ENCODE measurements at regions not wholly inside any gene's neighbourhood (a gene's known extent, or its start where the extent isn't known, plus 50 kb on each side); places are given as distances from the start of the nearest gene placed in this dataset.

- Histone ChIP-seq H3K36me3 (ENCODE audit: insufficient read depth, low read length) (no peaks in the 10 kb centered on the region), H3K9me3 (ENCODE audit: low read depth, low read length) (no peaks in the 10 kb centered on the region), H3K4me2 (ENCODE audit: insufficient read depth, low read length) (no peak overlapping the region), H3K27ac (ENCODE audit: low read depth, low read length) (no peak overlapping the region), H3K27me3 (ENCODE audit: insufficient read depth, low read length) (no peaks in the 10 kb centered on the region), H3K79me2 (ENCODE audit: insufficient read depth, low read length) (no peaks in the 10 kb centered on the region), H3K4me1 (ENCODE audit: insufficient read depth, low read length) (no peaks in the 10 kb centered on the region), H3K4me3 (ENCODE audit: insufficient read depth, low read length) (no peak overlapping the region), H4K20me1 (ENCODE audit: insufficient read depth, low read length) (no peaks in the 10 kb centered on the region), H2AFZ (ENCODE audit: low read length) (no peak overlapping the region)
- no peak for DNase-seq (ENCODE audit: insufficient read length, low spot score, missing footprints)
- no peak for TF ChIP-seq CTCF (IDR thresholded peaks at IDR 0.05; ENCODE audit: extremely low read depth, low read depth, low read length)
Measured at GRCh38 chr10:132136097-132136521, 50.6 kb upstream of the DPYSL4 start.

DNA sequence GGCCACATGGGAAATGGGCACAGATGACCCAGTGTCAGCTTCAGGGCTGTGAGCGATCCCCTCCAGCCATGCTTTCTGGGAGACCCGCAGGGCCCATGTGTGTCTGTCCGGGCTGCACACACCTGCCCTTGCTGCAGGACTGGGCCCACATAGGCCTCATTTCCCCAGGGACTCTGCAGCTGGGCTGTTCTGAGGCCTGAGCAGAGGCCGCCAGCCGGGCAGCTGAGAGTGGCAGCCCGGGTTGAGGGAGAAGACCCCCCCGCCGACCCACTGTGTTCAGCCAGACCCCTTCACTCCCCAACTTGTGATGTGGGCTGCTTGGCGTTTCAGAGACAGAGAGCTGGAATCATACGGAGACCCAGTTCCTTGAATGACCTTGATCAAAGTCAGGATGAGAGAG, 50.1 kb upstream of the DPYSL4 start:
- H3K4me2 ChIP-seq (ENCODE audit: insufficient read depth, low read length), result no peak overlapping the region
- no peak overlapping the region for H3K4me3 ChIP-seq (ENCODE audit: insufficient read depth, low read length)
- no peaks in the 10 kb centered on the region for H3K79me2 ChIP-seq (ENCODE audit: insufficient read depth, low read length)
- H3K4me1 ChIP-seq (ENCODE audit: insufficient read depth, low read length), result no peaks in the 10 kb centered on the region
- no peaks in the 10 kb centered on the region for H4K20me1 ChIP-seq (ENCODE audit: insufficient read depth, low read length)
- H3K36me3 ChIP-seq (ENCODE audit: insufficient read depth, low read length), result no peaks in the 10 kb centered on the region
- DNase-seq (ENCODE audit: insufficient read length, low spot score, missing footprints), result no peak
- H2AFZ ChIP-seq (ENCODE audit: low read length), result no peak overlapping the region
- TF ChIP-seq CTCF (IDR thresholded peaks at IDR 0.05; ENCODE audit: extremely low read depth, low read depth, low read length), result no peak
- H3K27ac ChIP-seq (ENCODE audit: low read depth, low read length), result no peak overlapping the region
- no peaks in the 10 kb centered on the region for H3K9me3 ChIP-seq (ENCODE audit: low read depth, low read length)
- no peaks in the 10 kb centered on the region for H3K27me3 ChIP-seq (ENCODE audit: insufficient read depth, low read length)

All from osteoblast (primary cell).